ENCODE measurements at regions not wholly inside any gene's neighbourhood (a gene's known extent, or its start where the extent isn't known, plus 50 kb on each side); places are given as distances from the start of the nearest gene placed in this dataset.

GRCh38 chr4:163654621-163655020 is 160.1 kb downstream of the TMA16 start:
- ChIA-PET POLR2A (no interaction called here), CTCF (no interaction called here)

GRCh38 chr4:163660636-163661035 is 166.1 kb downstream of the TMA16 start:
- DNase-seq (ENCODE audit: low read depth, low spot score) = no peak
- no peak for TF ChIP-seq CTCF (IDR thresholded peaks at IDR 0.05; ENCODE audit: insufficient read depth, low read length, missing control alignments)
- CTCF ChIA-PET = no interaction called here
- POLR2A ChIA-PET = no interaction called here
- H3K4me3 ChIP-seq (ENCODE audit: low read depth, low read length) = no peak overlapping the region

More at GRCh38 chr4:163654621-163655020, 160.1 kb downstream of the TMA16 start:
- no peak for TF ChIP-seq CTCF (IDR thresholded peaks at IDR 0.05; ENCODE audit: insufficient read depth, low read length, missing control alignments)
- no peak overlapping the region for H3K4me3 ChIP-seq (ENCODE audit: low read depth, low read length)
- DNase-seq (ENCODE audit: low read depth, low spot score) = no peak

GRCh38 chr4:163662768-163663167 is 168.3 kb downstream of the TMA16 start:
- ChIA-PET CTCF (interaction anchor here (1.7 kb wide), 1 partner anchor 16 kb away, joined by 7 read pairs; no protein-coding TSS in a partner anchor), POLR2A (no interaction called here)
- H3K4me3 ChIP-seq (ENCODE audit: low read depth, low read length) = no peak overlapping the region
- TF ChIP-seq CTCF (IDR thresholded peaks at IDR 0.05; ENCODE audit: insufficient read depth, low read length, missing control alignments) = no peak
- DNase-seq (ENCODE audit: low read depth, low spot score) = no peak

GRCh38 chr4:163663454-163664225 is 169.2 kb downstream of the TMA16 start:
- H3K4me3 ChIP-seq (ENCODE audit: low read depth, low read length) = no peak overlapping the region
- POLR2A ChIA-PET = no interaction called here
- CTCF ChIA-PET = interaction anchor here (1.7 kb wide), 1 partner anchor 15 kb away, joined by 7 read pairs; no protein-coding TSS in a partner anchor
- no peak for DNase-seq (ENCODE audit: low read depth, low spot score)
- TF ChIP-seq CTCF (IDR thresholded peaks at IDR 0.05; ENCODE audit: insufficient read depth, low read length, missing control alignments) = no peak

- TF ChIP-seq CTCF (IDR thresholded peaks at IDR 0.05; ENCODE audit: insufficient read depth, low read length, missing control alignments) = no peak
- ChIA-PET POLR2A (no interaction called here), CTCF (no interaction called here)
- no peak for DNase-seq (ENCODE audit: low read depth, low spot score)
- H3K4me3 ChIP-seq (ENCODE audit: low read depth, low read length) = no peak overlapping the region
Measured at GRCh38 chr4:163665101-163665500, 170.6 kb downstream of the TMA16 start.

- CTCF ChIA-PET = no interaction called here
- no peak for DNase-seq (ENCODE audit: low read depth, low spot score)
- POLR2A ChIA-PET = no interaction called here
- no peak for TF ChIP-seq CTCF (IDR thresholded peaks at IDR 0.05; ENCODE audit: insufficient read depth, low read length, missing control alignments)
- H3K4me3 ChIP-seq (ENCODE audit: low read depth, low read length) = no peak overlapping the region
Measured at GRCh38 chr4:163665521-163666331, 171.2 kb downstream of the TMA16 start.

All from AG04449 (cell line).